Large intestine (tissue), 3 donors: ENCODE measurements at regions not wholly inside any gene's neighbourhood (a gene's known extent, or its start where the extent isn't known, plus 50 kb on each side); places are given as distances from the start of the nearest gene placed in this dataset.

Source experiments
- DNase-seq, 2 donors: peaks; one replicate each; pipeline versions ENCODE4 v3.0.0 to v3.0.0-alpha.2; 2013
- H3K27ac ChIP-seq: one replicate; pipeline ENCODE4 v1.5.1; 2013; ENCODE audit warnings: low read length
- H3K27me3 ChIP-seq: 2 replicates; pipeline ENCODE4 v1.6.1; 2013; ENCODE audit warnings: low read length; ENCODE audit not compliant: control insufficient read depth, insufficient read depth
- H3K36me3 ChIP-seq: 2 replicates; pipeline ENCODE4 v1.6.1; 2013; ENCODE audit warnings: low read length; ENCODE audit not compliant: control insufficient read depth, insufficient read depth
- H3K4me1 ChIP-seq: one replicate; pipeline ENCODE4 v1.6.1; 2013; ENCODE audit warnings: low read length; ENCODE audit not compliant: control insufficient read depth, insufficient read depth
- H3K4me3 ChIP-seq: one replicate; pipeline ENCODE4 v1.5.1; 2013; ENCODE audit warnings: low read length
- H3K9me3 ChIP-seq: one replicate; pipeline ENCODE4 v1.6.1; 2013; ENCODE audit warnings: mild to moderate bottlenecking, low read depth, low read length, moderate library complexity; ENCODE audit not compliant: control insufficient read depth
- WGBS: methylation state at CpG from one replicate; pipeline ENCODE4 v1.1.5; 2013; ENCODE audit warnings: low lambda C conversion rate; ENCODE audit not compliant: insufficient coverage; 5-methylcytosine and 5-hydroxymethylcytosine counted together

DNA sequence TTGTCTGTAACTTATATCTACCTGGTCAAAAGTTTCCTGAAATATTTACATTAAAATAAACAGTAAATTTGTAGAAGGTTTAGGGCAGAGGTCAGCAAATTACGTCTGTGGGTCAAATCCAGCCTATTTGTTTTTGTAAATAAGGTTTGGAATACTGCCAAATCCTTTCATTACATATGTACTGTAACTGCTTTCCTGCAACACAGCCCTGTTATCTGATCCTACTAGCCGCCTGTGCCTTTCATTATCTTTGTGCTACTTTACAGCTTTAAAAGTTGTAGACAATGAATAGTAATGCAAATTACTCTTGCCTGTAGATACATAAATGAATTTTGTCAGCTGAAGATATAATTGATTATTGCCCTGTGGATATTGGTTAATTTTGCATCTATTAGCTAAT lies 369.6 kb upstream of the SLC7A11 start:
- Histone ChIP-seq H3K4me3 (no peak overlapping the region), H3K27me3 (no peaks in the 10 kb centered on the region), H3K36me3 (no peaks in the 10 kb centered on the region), H3K4me1 (no peaks in the 10 kb centered on the region), H3K9me3 (no peaks in the 10 kb centered on the region), H3K27ac (no peak overlapping the region)
- no peak for DNase-seq
- WGBS, result no CpG with 5 or more reads among the region's 2 CpGs

DNA sequence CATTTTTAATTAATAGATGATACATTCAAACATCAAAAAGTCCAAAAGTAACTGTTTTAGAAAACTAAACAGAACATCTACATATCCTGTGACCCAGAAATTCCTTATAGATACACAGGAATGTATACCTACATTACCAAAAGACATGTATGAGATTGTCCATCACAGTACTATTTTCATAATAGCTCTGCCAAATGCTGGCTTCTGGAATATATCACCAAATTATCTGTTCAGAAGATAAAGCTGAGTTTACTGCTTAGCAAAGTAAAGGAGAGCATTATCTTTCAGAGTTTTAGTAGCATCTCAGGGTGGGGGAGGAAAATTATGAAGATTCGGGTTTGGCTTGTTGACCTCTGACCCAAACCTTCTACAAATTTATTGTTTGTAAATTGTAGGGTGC lies 368.9 kb upstream of the SLC7A11 start:
- no peak for DNase-seq
- Histone ChIP-seq H3K27ac (no peak overlapping the region), H3K4me1 (no peaks in the 10 kb centered on the region), H3K27me3 (no peaks in the 10 kb centered on the region), H3K4me3 (no peak overlapping the region), H3K9me3 (no peaks in the 10 kb centered on the region), H3K36me3 (no peaks in the 10 kb centered on the region)
- WGBS, result no CpG with 5 or more reads among the region's 1 CpG

DNA sequence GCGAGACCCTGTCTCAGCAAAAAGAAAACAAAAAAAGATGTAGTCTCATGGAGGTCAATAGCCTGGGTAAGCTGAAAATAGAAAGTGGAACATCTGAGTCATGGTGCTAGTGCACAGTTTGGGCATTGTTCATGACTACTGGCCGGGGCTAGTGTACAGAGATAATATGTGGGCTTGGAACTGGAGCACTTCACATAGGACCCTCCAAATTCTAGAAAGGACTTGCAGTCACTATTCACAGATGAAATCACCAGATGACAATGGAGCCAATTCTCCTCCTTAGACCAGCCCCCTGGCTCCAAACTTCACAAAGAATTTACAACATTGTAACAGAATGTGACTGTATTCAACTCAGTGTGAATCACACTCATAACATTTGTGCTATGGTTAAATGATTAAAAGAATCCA lies 367.8 kb upstream of the SLC7A11 start:
- Histone ChIP-seq H3K36me3 (no peaks in the 10 kb centered on the region), H3K4me1 (no peaks in the 10 kb centered on the region), H3K27ac (no peak overlapping the region), H3K9me3 (no peaks in the 10 kb centered on the region), H3K27me3 (no peaks in the 10 kb centered on the region), H3K4me3 (no peak overlapping the region)
- no peak for DNase-seq
- no CpG with 5 or more reads among the region's 2 CpGs for WGBS

DNA sequence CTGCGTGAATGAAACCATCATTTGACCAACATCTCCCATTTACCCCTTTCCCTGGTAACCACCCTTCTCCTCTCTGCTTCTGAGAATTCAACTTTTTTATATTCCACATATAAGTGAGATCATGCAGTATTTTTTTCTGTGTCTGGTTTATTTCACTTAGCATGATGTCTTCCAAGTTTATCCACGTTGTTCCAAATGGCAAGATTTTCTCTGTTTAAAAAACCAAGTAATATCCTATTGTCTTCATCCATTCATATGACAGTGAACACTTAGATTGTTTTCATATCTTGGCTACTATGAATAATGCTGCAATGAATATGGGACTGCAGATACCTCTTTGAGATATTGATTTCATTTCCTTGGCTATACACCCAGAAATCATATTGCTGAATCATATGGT lies 362.4 kb upstream of the SLC7A11 start:
- no peak for DNase-seq
- Histone ChIP-seq H3K4me3 (no peak overlapping the region), H3K9me3 (no peaks in the 10 kb centered on the region), H3K36me3 (no peaks in the 10 kb centered on the region), H3K27me3 (no peaks in the 10 kb centered on the region), H3K27ac (no peak overlapping the region), H3K4me1 (no peaks in the 10 kb centered on the region)
- WGBS, result 93% methylated on average over 2 of the region's 2 CpGs

DNA sequence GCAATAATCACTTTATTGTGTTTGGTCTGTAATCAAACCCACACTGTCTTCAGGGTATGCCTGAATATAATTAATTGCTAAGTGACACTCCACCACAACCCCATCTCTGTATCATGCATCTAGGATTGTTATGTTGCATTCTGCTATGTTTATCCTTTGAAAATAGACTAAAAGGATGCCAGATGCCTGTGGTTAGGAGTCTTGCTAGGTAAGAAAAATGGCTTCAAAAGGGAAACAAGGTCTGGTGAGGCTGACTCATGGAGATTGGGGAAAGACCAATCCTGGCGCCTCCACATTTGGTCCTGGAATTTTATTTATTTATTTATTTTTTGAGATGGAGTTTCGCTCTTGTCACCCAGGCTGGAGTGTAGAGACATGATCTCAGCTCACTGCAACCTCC lies 360.5 kb upstream of the SLC7A11 start:
- Histone ChIP-seq H3K27me3 (no peaks in the 10 kb centered on the region), H3K4me1 (no peaks in the 10 kb centered on the region), H3K4me3 (no peak overlapping the region), H3K27ac (no peak overlapping the region), H3K36me3 (no peaks in the 10 kb centered on the region), H3K9me3 (no peaks in the 10 kb centered on the region)
- DNase-seq, result no peak
- 80% methylated on average over 1 of the region's 2 CpGs for WGBS

DNA sequence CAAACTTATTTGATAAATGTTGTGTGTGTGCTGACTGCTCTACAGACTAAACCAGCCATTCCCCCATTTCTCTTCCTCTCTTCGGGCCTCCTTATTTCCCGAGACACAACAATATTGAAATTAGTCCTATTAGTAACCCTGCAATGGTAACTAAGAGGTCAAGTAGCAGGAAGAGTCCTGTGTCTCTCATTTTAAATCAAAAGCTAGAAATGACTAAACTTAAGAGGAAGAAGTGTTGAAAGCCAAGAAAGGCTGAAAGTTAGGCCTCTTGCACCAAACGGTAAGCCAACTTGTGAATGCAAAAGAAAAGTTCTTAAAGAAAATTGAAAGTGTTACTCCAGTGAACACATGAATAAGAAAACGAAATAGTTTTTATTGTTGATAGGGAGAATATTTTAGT lies 357.8 kb upstream of the SLC7A11 start:
- H3K4me3 ChIP-seq, result no peak overlapping the region
- H3K27ac ChIP-seq, result no peak overlapping the region
- WGBS, result 100% methylated on average over 3 of the region's 4 CpGs
- no peaks in the 10 kb centered on the region for H3K4me1 ChIP-seq
- DNase-seq, result no peak
- no peaks in the 10 kb centered on the region for H3K27me3 ChIP-seq
- H3K9me3 ChIP-seq, result no peaks in the 10 kb centered on the region
- no peaks in the 10 kb centered on the region for H3K36me3 ChIP-seq

DNA sequence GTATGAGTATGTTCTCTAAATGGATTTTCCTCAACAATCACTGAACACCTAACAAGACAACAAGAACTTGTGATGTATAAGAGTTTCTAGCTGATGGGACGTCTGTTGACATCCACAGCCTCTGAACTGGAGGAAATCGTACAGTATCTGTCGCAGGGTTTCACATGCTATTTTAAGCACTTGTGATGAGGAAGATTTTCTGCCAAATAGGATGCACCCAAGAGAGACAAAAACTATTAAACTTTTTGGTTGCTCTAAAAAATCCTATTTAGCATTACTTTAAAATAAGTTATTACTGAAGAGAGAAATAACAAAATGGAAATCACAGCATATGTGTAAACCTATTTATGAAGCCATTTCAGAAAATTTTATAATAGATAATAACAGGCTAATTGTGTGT lies 356.1 kb upstream of the SLC7A11 start:
- H3K27me3 ChIP-seq, result no peaks in the 10 kb centered on the region
- no peak overlapping the region for H3K27ac ChIP-seq
- no CpG with 5 or more reads among the region's 3 CpGs for WGBS
- no peak overlapping the region for H3K4me3 ChIP-seq
- no peaks in the 10 kb centered on the region for H3K36me3 ChIP-seq
- H3K9me3 ChIP-seq, result no peaks in the 10 kb centered on the region
- no peaks in the 10 kb centered on the region for H3K4me1 ChIP-seq
- no peak for DNase-seq

DNA sequence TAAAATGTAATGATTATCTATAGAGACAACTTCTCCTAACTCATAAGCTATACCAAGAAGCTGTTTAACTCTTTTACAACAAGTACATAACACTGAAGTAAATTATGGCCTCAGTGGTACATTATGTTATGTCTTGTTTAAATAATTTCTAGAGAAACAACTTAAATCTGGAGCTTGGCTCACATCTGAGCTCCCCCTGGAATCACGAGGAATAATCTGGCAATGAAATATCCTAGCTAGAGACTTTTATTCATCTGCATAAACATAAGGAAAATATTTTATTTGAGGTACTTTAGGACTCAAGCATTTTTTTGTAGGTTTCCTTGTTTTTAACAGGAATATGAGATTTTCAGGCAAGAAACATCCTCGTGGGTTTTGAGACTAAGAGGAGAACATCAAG lies 354.7 kb upstream of the SLC7A11 start:
- no peaks in the 10 kb centered on the region for H3K36me3 ChIP-seq
- H3K27me3 ChIP-seq, result no peaks in the 10 kb centered on the region
- no CpG with 5 or more reads among the region's 2 CpGs for WGBS
- no peak for DNase-seq
- H3K27ac ChIP-seq, result no peak overlapping the region
- H3K4me3 ChIP-seq, result no peak overlapping the region
- no peaks in the 10 kb centered on the region for H3K9me3 ChIP-seq
- H3K4me1 ChIP-seq, result no peaks in the 10 kb centered on the region

DNA sequence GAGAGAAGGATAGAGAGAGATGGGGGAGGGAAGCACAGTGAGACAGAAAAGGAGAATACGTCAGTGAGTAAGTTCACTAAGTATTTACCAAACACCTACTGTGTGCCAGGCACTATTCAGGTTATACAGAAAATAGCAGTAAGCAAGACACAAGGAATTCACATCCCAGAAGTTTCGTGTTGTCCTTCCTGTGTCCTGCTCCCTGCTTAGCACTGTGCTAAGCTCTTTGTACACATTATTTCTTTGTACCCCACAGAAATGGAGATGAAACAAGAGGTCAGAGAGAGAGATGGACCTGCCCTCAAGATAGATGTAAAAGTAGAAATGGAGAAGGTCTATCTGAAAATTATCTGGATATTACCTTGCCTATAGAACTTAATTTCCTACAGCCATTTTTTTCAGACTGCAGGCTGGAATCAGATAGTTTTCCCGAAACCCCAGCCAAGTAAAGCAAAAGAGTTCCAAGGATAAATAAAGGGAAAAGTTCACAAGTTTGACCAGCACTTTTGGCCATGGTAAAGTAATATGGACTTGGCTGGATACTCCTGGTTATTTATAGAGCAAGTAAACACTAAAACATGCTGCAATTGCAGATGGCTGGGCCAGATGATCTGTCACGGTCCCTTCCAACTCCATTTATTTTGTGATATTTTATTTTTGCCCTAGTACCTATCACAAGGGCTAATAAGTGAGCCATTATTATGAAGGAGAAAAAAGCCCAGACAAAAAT lies 353.7 kb upstream of the SLC7A11 start:
- peak in 1 of 2 donors; percentile 17 for DNase-seq
- Histone ChIP-seq H3K4me3 (no peak overlapping the region), H3K36me3 (no peaks in the 10 kb centered on the region), H3K27ac (no peak overlapping the region), H3K4me1 (no peaks in the 10 kb centered on the region), H3K27me3 (no peaks in the 10 kb centered on the region), H3K9me3 (no peaks in the 10 kb centered on the region)
- 81% methylated on average over 3 of the region's 4 CpGs for WGBS

DNA sequence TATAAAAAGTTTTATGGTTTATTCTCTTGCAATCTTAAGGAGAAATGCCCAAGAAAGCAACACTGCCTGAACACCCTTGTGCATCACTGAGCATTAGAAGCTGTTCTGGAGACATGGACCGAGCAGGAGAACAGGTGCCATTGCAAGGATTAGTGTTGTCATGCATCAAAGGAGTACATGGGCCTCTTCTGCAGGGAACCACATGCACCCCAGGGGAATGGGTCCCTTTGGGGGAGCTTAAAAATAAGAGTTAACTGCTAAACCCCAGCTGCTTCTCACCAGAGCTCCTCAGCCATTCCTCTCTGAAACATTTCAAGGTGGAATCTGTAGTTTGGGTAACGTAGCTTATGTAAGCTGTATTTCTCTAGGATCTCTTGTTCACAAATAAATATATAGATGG lies 353.0 kb upstream of the SLC7A11 start:
- no peaks in the 10 kb centered on the region for H3K27me3 ChIP-seq
- no peaks in the 10 kb centered on the region for H3K4me1 ChIP-seq
- DNase-seq, result no peak
- H3K9me3 ChIP-seq, result no peaks in the 10 kb centered on the region
- no peaks in the 10 kb centered on the region for H3K36me3 ChIP-seq
- H3K4me3 ChIP-seq, result no peak overlapping the region
- no peak overlapping the region for H3K27ac ChIP-seq
- no CpG with 5 or more reads among the region's 2 CpGs for WGBS

DNA sequence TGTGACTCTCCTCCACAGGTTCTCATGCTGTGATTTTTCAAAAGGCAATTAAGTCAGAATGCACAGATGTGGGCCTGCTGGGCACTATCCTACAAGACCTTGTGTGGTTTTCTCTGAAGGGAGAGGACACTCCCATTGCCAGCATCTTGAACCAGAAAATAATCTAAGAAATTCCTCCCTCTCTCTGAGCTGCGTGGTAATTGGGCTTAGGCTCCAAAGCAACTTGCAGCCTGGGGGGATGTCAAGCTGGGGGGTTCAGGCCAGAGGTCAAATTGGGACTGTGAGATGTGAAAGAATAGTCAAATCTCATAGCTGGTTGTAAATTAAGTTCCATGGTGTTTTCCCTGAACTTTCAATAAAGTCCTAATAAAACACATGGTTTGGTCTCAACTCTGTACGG lies 350.6 kb upstream of the SLC7A11 start:
- Histone ChIP-seq H3K36me3 (no peaks in the 10 kb centered on the region), H3K4me1 (no peaks in the 10 kb centered on the region), H3K27me3 (no peaks in the 10 kb centered on the region), H3K4me3 (no peak overlapping the region), H3K9me3 (no peaks in the 10 kb centered on the region), H3K27ac (no peak overlapping the region)
- DNase-seq, result no peak
- 100% methylated on average over 1 of the region's 2 CpGs for WGBS
